ENCODE measurements at regions not wholly inside any gene's neighbourhood (a gene's known extent, or its start where the extent isn't known, plus 50 kb on each side); places are given as distances from the start of the nearest gene placed in this dataset.

GRCh38 chr9:126093771-126094170 is 232.9 kb upstream of the MVB12B start:
- no peaks in the 10 kb centered on the region for H3K36me3 ChIP-seq
- no peak overlapping the region for H3K4me3 ChIP-seq
- peaks cover 0 to 8% (median 0%) of the 10 kb centered on the region in 4 donors for H3K9me3 ChIP-seq
- no peaks in the 10 kb centered on the region for H3K27me3 ChIP-seq
- no peak overlapping the region for H3K27ac ChIP-seq
- no peak for TF ChIP-seq EP300 (IDR thresholded peaks at IDR 0.05)
- TF ChIP-seq CTCF (IDR thresholded peaks at IDR 0.05): no peak
- no peak for TF ChIP-seq POLR2A (IDR thresholded peaks at IDR 0.05)
- no peak for DNase-seq (ENCODE audit: low spot score in 2 of 2)
- 70 to 72% methylated on average over 9 of the region's 9 CpGs for WGBS, 2 donors
- no peaks in the 10 kb centered on the region for H3K4me1 ChIP-seq

GRCh38 chr9:126095546-126096190 is 231.0 kb upstream of the MVB12B start:
- H3K4me1 ChIP-seq: no peaks in the 10 kb centered on the region
- H3K27me3 ChIP-seq: no peaks in the 10 kb centered on the region
- 82 to 86% methylated on average over 14 to 16 of the region's 16 CpGs for WGBS, 2 donors
- DNase-seq (ENCODE audit: low spot score in 2 of 2): no peak
- no peak for TF ChIP-seq CTCF (IDR thresholded peaks at IDR 0.05)
- TF ChIP-seq EP300 (IDR thresholded peaks at IDR 0.05): no peak
- TF ChIP-seq POLR2A (IDR thresholded peaks at IDR 0.05): no peak
- H3K27ac ChIP-seq: no peak overlapping the region
- H3K36me3 ChIP-seq: no peaks in the 10 kb centered on the region
- H3K4me3 ChIP-seq: no peak overlapping the region
- H3K9me3 ChIP-seq: peaks cover 0 to 26% (median 2%) of the 10 kb centered on the region in 4 donors

GRCh38 chr9:126096340-126096739 is 230.3 kb upstream of the MVB12B start:
- no peak for DNase-seq (ENCODE audit: low spot score in 2 of 2)
- peaks cover 0 to 27% (median 2%) of the 10 kb centered on the region in 4 donors for H3K9me3 ChIP-seq
- no peaks in the 10 kb centered on the region for H3K4me1 ChIP-seq
- 34 to 43% methylated on average over 7 of the region's 7 CpGs for WGBS, 2 donors
- TF ChIP-seq CTCF (IDR thresholded peaks at IDR 0.05) (no peak), EP300 (IDR thresholded peaks at IDR 0.05) (no peak), POLR2A (IDR thresholded peaks at IDR 0.05) (no peak)
- H3K36me3 ChIP-seq: no peaks in the 10 kb centered on the region
- H3K4me3 ChIP-seq: no peak overlapping the region
- H3K27me3 ChIP-seq: no peaks in the 10 kb centered on the region
- H3K27ac ChIP-seq: no peak overlapping the region

GRCh38 chr9:126097679-126098078 is 228.9 kb upstream of the MVB12B start:
- no peak for DNase-seq (ENCODE audit: low spot score in 2 of 2)
- H3K36me3 ChIP-seq: no peaks in the 10 kb centered on the region
- no peaks in the 10 kb centered on the region for H3K4me1 ChIP-seq
- 53 to 88% methylated on average over 3 to 6 of the region's 6 CpGs for WGBS, 2 donors
- no peak overlapping the region for H3K27ac ChIP-seq
- H3K4me3 ChIP-seq: no peak overlapping the region
- H3K9me3 ChIP-seq: peaks cover 0 to 27% (median 2%) of the 10 kb centered on the region in 4 donors
- no peaks in the 10 kb centered on the region for H3K27me3 ChIP-seq
- TF ChIP-seq POLR2A (IDR thresholded peaks at IDR 0.05) (no peak), CTCF (IDR thresholded peaks at IDR 0.05) (no peak), EP300 (IDR thresholded peaks at IDR 0.05) (no peak)

GRCh38 chr9:126106404-126106803 is 220.2 kb upstream of the MVB12B start:
- H3K9me3 ChIP-seq: no peaks in the 10 kb centered on the region
- no peak for DNase-seq (ENCODE audit: low spot score in 2 of 2)
- WGBS, 2 donors: 92 to 95% methylated on average over 5 of the region's 5 CpGs

More at GRCh38 chr9:126106404-126106803, 220.2 kb upstream of the MVB12B start:
- Histone ChIP-seq H3K27ac (no peak overlapping the region), H3K36me3 (no peaks in the 10 kb centered on the region), H3K4me1 (no peaks in the 10 kb centered on the region), H3K4me3 (no peak overlapping the region), H3K27me3 (no peaks in the 10 kb centered on the region)
- no peak for TF ChIP-seq EP300 (IDR thresholded peaks at IDR 0.05)
- TF ChIP-seq CTCF (IDR thresholded peaks at IDR 0.05): no peak
- no peak for TF ChIP-seq POLR2A (IDR thresholded peaks at IDR 0.05)
